Smooth muscle cell (in vitro differentiated cells): ENCODE measurements at regions not wholly inside any gene's neighbourhood (a gene's known extent, or its start where the extent isn't known, plus 50 kb on each side); places are given as distances from the start of the nearest gene placed in this dataset.

Experiments
- DNase-seq: peaks from one replicate; lab custom pipeline; 2025; ENCODE audit not compliant: unreplicated experiment; lab: John Stamatoyannopoulos, UW
- H2AFZ ChIP-seq: fragments of 200-600 bp; sonication (generic); 2 replicates; pipeline ENCODE4 v1.6.0; 2016; ENCODE audit warnings: antibody characterized with exemption, low read depth, mild to moderate bottlenecking
- H3F3A ChIP-seq: fragments of 200-600 bp; sonication (generic); 2 replicates; pipeline ENCODE4 v1.6.0; 2017; ENCODE audit warnings: antibody characterized with exemption, low read depth
- H3K27ac ChIP-seq: fragments of 200-600 bp; sonication (generic); 2 replicates; pipeline ENCODE4 v1.5.1; 2016; ENCODE audit warnings: low read depth, mild to moderate bottlenecking
- H3K27me3 ChIP-seq: fragments of 200-600 bp; sonication (generic); 2 replicates; pipeline ENCODE4 v1.6.1; 2016; ENCODE audit warnings: low read depth, mild to moderate bottlenecking
- H3K36me3 ChIP-seq: fragments of 200-600 bp; sonication (generic); 2 replicates; pipeline ENCODE4 v1.5.1; 2016; ENCODE audit warnings: low read depth
- H3K4me1 ChIP-seq: fragments of 200-600 bp; sonication (generic); 2 replicates; pipeline ENCODE4 v1.5.1; 2016; ENCODE audit warnings: low read depth
- H3K4me2 ChIP-seq: fragments of 200-600 bp; sonication (generic); 2 replicates; pipeline ENCODE4 v1.6.0; 2016; ENCODE audit warnings: mild to moderate bottlenecking
- H3K4me3 ChIP-seq: fragments of 200-600 bp; sonication (generic); 2 replicates; pipeline ENCODE4 v1.5.1; 2016; ENCODE audit warnings: mild to moderate bottlenecking
- H3K79me2 ChIP-seq: fragments of 200-600 bp; sonication (generic); 2 replicates; pipeline ENCODE4 v1.6.0; 2016; ENCODE audit warnings: low read depth, mild to moderate bottlenecking
- H3K9ac ChIP-seq: fragments of 200-600 bp; sonication (generic); 2 replicates; pipeline ENCODE4 v1.6.0; 2016; ENCODE audit warnings: low read depth
- H3K9me3 ChIP-seq: fragments of 200-600 bp; sonication (generic); replicated peaks from 2 replicates; pipeline ENCODE4 v1.5.1; 2016; ENCODE audit warnings: low read depth
- H4K20me1 ChIP-seq: fragments of 200-600 bp; sonication (generic); 2 replicates; pipeline ENCODE4 v1.6.0; 2016; ENCODE audit warnings: low read depth
- WGBS: methylation state at CpG from one replicate; pipeline ENCODE4 v1.1.7; 2016; ENCODE audit warnings: low lambda C conversion rate; 5-methylcytosine and 5-hydroxymethylcytosine counted together
- TF ChIP-seq, protein P1 (sequence below): fragments of 200-600 bp; sonication (generic); IDR thresholded peaks from 2 replicates; pipeline ENCODE4 v1.5.1; 2017; ENCODE audit warnings: borderline replicate concordance, mild to moderate bottlenecking, antibody characterized with exemption; ENCODE audit not compliant: insufficient read depth, poor library complexity, severe bottlenecking

DNA sequence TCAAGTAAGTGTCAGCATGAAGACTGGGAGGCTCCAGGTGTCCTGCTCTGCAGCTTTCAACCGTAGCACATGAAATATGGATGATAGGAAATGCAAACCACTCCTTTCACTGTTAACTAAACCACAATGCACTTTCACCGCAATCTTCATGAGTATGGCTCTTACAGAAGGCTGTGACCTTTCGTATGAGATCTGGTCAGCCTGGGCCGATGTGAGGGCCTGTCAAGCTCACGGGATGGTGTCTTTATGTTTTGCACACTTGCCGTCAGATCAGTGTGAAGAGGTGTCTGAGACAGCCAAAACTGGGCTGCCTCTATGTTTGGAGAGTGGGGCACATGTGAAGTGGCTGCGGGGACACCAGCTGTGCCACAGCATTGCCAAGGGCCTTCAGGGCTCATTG, 62.8 kb upstream of the AFF3 start:
- H3K4me1 ChIP-seq = no peaks in the 10 kb centered on the region
- H3K4me2 ChIP-seq = no peak overlapping the region
- H4K20me1 ChIP-seq = no peaks in the 10 kb centered on the region
- TF ChIP-seq, protein P1, sequence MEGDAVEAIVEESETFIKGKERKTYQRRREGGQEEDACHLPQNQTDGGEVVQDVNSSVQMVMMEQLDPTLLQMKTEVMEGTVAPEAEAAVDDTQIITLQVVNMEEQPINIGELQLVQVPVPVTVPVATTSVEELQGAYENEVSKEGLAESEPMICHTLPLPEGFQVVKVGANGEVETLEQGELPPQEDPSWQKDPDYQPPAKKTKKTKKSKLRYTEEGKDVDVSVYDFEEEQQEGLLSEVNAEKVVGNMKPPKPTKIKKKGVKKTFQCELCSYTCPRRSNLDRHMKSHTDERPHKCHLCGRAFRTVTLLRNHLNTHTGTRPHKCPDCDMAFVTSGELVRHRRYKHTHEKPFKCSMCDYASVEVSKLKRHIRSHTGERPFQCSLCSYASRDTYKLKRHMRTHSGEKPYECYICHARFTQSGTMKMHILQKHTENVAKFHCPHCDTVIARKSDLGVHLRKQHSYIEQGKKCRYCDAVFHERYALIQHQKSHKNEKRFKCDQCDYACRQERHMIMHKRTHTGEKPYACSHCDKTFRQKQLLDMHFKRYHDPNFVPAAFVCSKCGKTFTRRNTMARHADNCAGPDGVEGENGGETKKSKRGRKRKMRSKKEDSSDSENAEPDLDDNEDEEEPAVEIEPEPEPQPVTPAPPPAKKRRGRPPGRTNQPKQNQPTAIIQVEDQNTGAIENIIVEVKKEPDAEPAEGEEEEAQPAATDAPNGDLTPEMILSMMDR = no peak
- no peak overlapping the region for H3K27ac ChIP-seq
- 95% methylated on average over 7 of the region's 7 CpGs for WGBS
- H3K4me3 ChIP-seq = no peak overlapping the region
- no peak for DNase-seq
- H3F3A ChIP-seq = no peaks in the 10 kb centered on the region
- H3K9ac ChIP-seq = no peak overlapping the region
- H3K36me3 ChIP-seq = no peaks in the 10 kb centered on the region
- H3K79me2 ChIP-seq = no peaks in the 10 kb centered on the region
- no peak overlapping the region for H2AFZ ChIP-seq
- H3K27me3 ChIP-seq = peaks cover 26% of the 10 kb centered on the region
- H3K9me3 ChIP-seq = no peaks in the 10 kb centered on the region

DNA sequence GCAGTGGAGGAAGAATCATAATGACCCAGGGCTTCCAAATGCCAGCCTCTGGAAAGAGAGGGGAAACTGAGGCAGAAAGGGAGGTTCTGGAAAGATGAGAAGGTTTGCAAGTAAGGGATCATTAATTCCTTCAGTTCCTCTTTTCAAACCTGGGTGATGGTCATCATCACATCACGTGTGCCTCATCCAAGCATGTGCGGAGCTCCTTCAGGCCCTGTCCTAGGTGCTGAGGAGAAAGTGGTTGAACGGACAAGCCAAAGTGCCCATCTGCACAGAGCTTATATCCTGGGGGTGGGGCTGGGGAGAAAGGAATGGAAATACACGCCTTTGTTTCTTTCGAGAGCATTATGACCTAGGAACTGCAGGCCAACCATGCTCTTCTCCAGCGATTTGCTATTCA, 60.2 kb upstream of the AFF3 start:
- Histone ChIP-seq H3K4me3 (no peak overlapping the region), H3K27me3 (peaks cover 23% of the 10 kb centered on the region), H2AFZ (no peak overlapping the region), H3K9ac (no peak overlapping the region), H3K79me2 (no peaks in the 10 kb centered on the region), H3K27ac (no peak overlapping the region), H3K4me2 (no peak overlapping the region), H3F3A (no peaks in the 10 kb centered on the region), H3K4me1 (peaks cover 4% of the 10 kb centered on the region), H3K9me3 (no peaks in the 10 kb centered on the region), H3K36me3 (no peaks in the 10 kb centered on the region), H4K20me1 (no peaks in the 10 kb centered on the region)
- TF ChIP-seq, protein P1 = no peak
- no peak for DNase-seq
- WGBS = 81% methylated on average over 6 of the region's 6 CpGs

DNA sequence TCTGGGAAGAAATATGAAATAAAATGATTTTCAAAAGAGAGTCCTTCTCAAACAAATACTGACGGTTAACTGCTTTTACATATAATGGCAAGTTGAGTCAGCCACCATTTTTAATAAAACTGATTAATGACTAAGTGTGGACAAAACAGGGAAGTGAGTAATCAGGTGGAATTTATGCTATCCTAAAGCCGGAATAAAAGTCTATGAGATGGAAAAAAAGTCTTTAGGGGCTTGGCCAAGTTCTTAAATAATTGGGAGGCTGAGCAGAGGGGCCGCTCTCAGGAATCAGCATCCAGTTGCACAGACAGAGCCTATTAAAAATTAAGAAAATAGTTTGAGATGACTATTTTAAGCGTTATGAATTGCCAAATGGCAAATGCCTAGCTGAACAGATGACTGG, 58.6 kb upstream of the AFF3 start:
- H2AFZ ChIP-seq = no peak overlapping the region
- 78% methylated on average over 4 of the region's 4 CpGs for WGBS

DNA sequence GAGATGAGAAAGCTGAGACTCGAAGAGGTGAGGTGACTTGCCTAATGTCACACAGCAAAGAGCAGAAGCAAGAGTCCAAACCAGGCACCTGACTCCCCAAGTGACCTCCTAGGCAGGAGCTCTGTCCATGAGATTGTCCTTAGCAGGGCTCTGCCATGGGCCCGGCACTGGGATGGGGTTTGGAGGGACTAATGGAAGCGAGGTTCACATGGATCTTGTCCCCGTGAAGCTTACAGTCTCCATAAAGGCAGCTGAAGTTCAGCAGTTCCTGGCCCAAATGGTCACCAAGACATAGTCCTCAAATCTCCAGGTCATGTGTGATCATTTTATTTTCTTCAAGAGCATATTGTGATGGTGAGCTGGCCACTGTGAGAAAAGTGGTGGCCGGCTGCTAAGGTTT, 57.0 kb upstream of the AFF3 start:
- no peaks in the 10 kb centered on the region for H3K9me3 ChIP-seq
- H3K4me1 ChIP-seq = peaks cover 11% of the 10 kb centered on the region
- no peak overlapping the region for H3K4me3 ChIP-seq
- no peak overlapping the region for H3K9ac ChIP-seq
- no peak for DNase-seq
- peaks cover 11% of the 10 kb centered on the region for H3K27me3 ChIP-seq
- no peak overlapping the region for H3K4me2 ChIP-seq
- H3K79me2 ChIP-seq = no peaks in the 10 kb centered on the region
- no peak overlapping the region for H2AFZ ChIP-seq
- H3F3A ChIP-seq = no peaks in the 10 kb centered on the region
- 100% methylated on average over 5 of the region's 5 CpGs for WGBS
- H3K27ac ChIP-seq = no peak overlapping the region
- no peaks in the 10 kb centered on the region for H4K20me1 ChIP-seq
- TF ChIP-seq, protein P1 = no peak
- no peaks in the 10 kb centered on the region for H3K36me3 ChIP-seq

More for the DNA sequence above, 58.6 kb upstream of the AFF3 start:
- Histone ChIP-seq H4K20me1 (no peaks in the 10 kb centered on the region), H3K79me2 (no peaks in the 10 kb centered on the region), H3K9ac (no peak overlapping the region), H3K4me2 (no peak overlapping the region), H3K9me3 (no peaks in the 10 kb centered on the region), H3K27ac (no peak overlapping the region), H3K4me1 (peaks cover 11% of the 10 kb centered on the region), H3K27me3 (peaks cover 18% of the 10 kb centered on the region), H3F3A (no peaks in the 10 kb centered on the region), H3K4me3 (no peak overlapping the region), H3K36me3 (no peaks in the 10 kb centered on the region)
- TF ChIP-seq, protein P1 = no peak
- DNase-seq = no peak
